MM.1S (cell line): ENCODE measurements at regions not wholly inside any gene's neighbourhood (a gene's known extent, or its start where the extent isn't known, plus 50 kb on each side); places are given as distances from the start of the nearest gene placed in this dataset.

Experiments
- CTCF ChIP-seq: fragments of 300-600 bp; sonication (generic); IDR thresholded peaks from 2 replicates; pipeline ENCODE4 v1.5.1; 2016; ENCODE audit warnings: antibody characterized with exemption, low read length, mixed read lengths
- EZH2 ChIP-seq: fragments of 300-600 bp; sonication (generic); optimal IDR thresholded peaks from 2 replicates; pipeline ENCODE3; 2017; ENCODE audit warnings: low read depth, mild to moderate bottlenecking, antibody characterized with exemption, low read length, mixed read lengths
- EZH2phosphoT487 ChIP-seq: fragments of 300-600 bp; sonication (generic); IDR thresholded peaks from 2 replicates; pipeline ENCODE4 v1.6.1; 2018; ENCODE audit warnings: antibody characterized with exemption, low read length

DNA sequence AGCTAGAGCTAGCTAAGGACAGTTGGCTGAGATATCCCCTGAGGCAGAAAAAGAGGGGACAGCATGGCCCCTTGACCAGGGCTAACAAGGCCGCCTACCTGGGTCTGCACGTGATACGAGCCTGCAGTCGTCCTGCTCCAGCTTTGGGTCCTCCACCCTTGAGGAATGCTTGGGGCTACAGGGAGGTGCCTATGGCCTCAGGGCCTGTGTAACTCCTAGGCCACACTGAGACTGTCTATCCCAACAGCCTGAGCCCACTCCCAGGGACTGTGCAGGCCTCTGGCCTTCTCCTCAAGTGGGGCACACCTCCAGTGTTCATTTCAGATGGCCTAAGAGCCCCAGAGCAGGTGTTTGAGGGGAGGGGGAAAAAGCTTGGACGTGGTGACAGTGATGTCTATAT, 136.7 kb upstream of the SATB2 start:
- no peak for TF ChIP-seq CTCF
- TF ChIP-seq EZH2, result no peak
- no peak for TF ChIP-seq EZH2phosphoT487
